Renal cortex interstitium (tissue), 11 donors: ENCODE measurements at regions not wholly inside any gene's neighbourhood (a gene's known extent, or its start where the extent isn't known, plus 50 kb on each side); places are given as distances from the start of the nearest gene placed in this dataset.
A peak's percentile ranks its signal among the peaks of the same experiment; 100 is the strongest.
"Not testable (repeated sequence)": the region's sequence is repeated elsewhere in the genome, so short reads cannot be mapped to it uniquely, and the experiment has no call there.

ENCODE experiments used
- DNase-seq, 11 donors: peaks; one replicate each; pipeline ENCODE4 v3.0.0-alpha.2; 2013; ENCODE audit warnings: low read depth in 9 of 11, low spot score in 4 of 11; ENCODE audit errors: extremely low read depth in 1 of 11

DNA sequence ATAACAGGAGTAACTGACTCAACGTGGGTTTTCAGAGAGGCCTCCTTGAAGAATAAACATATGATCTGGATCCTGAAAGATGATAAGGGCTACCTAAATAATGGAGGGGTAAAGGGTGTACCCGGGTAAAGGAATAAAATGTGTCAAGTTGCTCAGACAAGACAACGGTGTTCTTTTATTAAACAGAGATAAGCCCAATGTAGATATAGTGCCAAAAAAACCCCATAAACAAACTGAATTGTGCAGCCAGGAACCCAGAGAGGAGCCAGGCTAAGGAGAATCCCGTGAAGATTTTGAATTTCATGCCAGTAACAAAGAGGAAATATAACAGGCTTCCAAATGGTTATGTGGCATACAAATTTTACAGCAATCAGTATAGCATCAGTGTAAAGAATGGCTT lies 618.2 kb downstream of the CPS1 start:
- DNase-seq = no peak

DNA sequence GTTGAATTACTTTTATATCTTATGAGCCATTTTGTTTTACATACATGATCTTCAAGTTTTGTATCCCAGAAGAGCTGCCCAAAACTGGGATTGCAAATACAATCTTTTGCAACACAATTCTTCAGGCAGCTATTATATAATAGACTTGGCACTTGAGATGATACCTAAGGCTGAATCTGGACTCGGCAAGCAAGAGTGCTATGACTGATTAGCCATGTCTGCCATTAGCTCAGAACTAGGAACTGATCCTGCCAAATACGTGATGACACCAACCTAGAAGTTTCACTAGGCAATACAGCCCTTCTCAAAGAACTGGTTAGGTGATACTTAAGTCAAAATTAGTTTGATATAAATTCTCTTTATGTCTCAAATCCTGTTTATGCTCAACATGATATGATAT lies 619.6 kb downstream of the CPS1 start:
- DNase-seq = no peak

GRCh38 chr2:211176514-211177141 lies 620.2 kb downstream of the CPS1 start:
- no peak for DNase-seq

DNA sequence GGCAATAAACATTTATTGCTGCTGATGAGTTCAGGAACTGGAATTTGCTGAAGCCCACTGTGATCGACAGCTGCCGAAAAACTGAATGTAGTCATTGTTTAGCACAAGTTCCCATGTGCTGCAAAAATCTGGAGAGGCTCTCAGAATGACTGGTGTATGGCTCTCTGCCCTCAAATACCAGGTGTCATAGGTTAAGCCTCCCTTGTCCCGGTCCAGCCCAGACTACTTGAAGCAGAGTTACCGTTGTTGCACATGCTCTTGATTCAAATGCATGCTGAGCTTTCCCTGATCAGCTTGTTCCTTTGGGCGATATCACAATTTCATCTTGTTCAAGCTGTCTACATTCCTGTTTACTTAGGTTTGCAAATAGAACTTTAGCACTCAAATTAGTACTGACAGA lies 625.2 kb downstream of the CPS1 start:
- no peak for DNase-seq

- DNase-seq = no peak
These were observed 631.2 kb downstream of the CPS1 start for GRCh38 chr2:211187602-211188001.

DNA sequence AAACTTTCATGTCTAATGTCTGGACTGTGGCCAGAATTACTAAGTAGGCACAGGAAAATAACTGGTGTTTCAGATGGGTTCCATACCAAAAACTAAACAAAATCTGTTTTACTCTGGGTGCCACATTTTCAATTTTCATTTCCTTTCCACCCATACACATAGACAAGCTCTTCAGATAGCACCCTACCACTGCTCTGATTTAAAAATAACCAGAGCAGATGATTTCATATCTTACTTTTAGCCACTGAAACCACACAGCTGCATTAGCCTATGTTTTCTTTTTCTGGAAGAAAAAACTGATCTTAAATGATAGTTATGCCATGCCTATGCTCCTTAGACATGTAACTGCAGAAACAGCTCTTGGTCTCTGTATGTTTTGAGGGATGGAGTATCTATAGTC lies 647.6 kb downstream of the CPS1 start:
- DNase-seq = no peak

- no peak for DNase-seq
These were observed 648.1 kb downstream of the CPS1 start for GRCh38 chr2:211204456-211204855.

DNA sequence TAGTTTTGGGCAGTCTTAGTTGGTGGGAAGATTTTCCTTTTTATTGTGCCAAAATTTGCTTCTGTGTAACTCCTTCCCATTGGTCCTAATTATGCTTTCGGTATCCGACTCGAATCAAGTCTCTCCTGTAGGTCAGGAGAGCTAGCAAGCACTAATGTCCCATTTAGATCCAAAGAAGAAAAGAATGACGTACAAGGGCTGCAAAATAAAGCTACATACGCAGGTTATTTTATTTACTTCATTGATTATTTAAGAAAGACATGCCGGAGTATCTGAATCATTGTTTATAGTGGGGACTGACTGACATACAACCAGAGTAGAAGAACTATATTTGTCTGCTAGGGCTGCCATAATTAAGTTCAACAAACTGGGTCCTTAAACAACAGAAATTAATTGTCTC lies 648.5 kb downstream of the CPS1 start:
- DNase-seq = no peak

DNA sequence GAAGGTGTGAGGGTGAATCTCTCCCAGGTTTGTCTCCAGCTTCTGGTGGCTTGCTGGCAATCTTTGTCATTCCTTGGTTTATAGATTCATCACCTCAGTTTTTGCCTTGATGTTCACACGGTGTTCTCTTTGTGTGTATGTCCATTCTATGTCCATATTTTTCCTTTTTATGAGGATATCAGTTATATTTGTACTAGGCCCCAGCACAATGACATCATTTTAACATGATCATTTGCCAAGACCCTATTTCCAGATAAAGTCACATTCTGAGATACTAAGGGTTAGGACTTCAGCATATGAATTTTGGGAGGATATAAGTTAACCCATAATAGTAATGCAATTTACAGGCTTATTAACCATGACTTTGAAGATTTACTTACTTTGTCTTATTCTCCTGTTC lies 649.0 kb downstream of the CPS1 start:
- DNase-seq = no peak

DNA sequence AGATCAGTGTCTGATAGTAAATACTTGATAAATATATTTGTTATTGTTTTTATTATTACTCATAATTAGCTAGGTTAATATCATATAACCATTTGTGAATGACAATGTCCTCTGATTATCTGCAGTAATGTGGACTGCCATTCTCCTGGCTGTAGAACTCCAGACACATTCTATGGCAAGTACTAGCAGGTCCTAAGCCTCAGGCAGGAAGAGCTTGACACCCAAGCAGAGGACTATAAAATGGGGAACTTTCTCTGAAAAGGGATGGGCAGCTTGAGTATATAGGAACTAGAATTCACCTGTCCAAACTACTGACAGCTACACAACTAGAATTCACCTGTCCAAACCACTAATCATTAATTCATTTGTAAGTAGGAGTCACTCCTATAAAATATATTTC lies 649.4 kb downstream of the CPS1 start:
- DNase-seq = no peak

GRCh38 chr2:211216221-211216620 lies 659.8 kb downstream of the CPS1 start:
- DNase-seq = peak in 1 of 11 donors; percentile 1

DNA sequence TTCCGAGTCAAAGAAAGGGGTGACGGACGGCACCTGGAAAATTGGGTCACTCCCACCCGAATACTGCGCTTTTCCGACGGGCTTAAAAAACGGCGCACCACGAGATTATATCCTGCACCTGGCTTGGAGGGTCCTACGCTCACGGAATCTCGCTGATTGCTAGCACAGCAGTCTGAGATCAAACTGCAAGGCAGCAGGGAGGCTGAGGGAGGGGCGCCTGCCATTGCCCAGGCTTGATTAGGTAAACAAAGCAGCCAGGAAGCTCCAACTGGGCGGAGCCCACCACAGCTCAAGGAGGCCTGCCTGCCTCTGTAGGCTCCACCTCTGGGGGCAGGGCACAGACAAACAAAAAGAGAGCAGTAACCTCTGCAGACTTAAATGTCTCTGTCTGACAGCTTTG lies 663.1 kb downstream of the CPS1 start:
- not testable (repeated sequence) for DNase-seq

DNA sequence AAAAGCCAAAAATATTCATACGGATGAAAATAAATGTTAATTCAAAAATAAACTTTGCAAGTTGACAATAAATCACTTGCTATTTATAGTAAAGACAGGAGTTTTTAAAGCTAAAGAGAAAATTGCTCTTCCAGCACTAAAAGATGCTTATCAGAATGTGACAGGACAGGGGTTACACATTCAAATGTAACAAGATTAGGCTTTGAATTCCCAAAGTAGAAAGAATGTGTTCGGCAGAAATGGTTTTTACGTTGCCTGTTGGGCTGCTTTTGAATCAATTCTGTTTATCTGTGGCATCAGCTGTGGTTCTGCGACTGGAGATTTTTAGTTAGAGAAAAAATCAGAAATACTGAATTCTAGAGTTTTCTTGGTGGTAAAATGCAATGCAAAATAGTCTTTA lies 669.4 kb downstream of the CPS1 start:
- no peak for DNase-seq

DNA sequence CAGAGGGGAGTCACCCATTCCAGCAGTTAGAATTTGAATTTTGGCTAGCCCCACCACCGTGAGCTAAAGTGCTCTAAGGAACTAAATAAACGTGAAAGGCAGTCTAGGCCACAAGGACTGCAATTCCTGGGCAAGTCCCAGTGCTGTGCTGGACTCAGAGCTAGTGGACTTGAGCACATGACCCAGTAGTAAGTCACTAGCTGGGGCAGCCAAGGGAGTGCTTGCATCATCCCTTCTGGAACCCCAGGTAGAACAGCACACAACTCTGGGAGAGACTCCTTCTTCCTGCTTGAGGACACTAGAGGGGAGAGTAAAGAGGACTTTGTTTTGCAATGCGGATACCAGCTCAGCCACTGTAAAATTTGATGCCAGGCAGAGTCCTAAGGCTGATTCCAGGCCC lies 672.2 kb downstream of the CPS1 start:
- DNase-seq = no peak

GRCh38 chr2:211237586-211238275 lies 681.3 kb downstream of the CPS1 start:
- no peak for DNase-seq

GRCh38 chr2:211241891-211242290 lies 685.5 kb downstream of the CPS1 start:
- no peak for DNase-seq

DNA sequence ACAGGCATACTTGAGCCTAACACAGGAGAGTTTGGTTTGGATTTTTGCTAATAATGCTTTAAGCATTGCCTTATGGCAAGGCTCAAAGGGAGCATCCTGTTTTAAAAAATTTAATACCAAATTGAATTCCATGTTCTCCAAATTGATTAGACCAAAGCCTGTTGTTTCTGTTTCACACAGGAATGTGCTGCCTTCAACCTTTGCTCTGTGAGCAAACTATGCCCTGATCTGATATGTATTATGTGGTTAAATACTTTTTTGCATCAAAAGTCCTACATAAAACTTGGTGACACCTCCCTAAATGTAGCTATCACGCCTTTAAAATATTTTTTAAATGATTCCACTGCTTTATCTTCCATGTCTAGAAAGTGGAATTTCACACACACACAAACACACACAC lies 691.4 kb downstream of the CPS1 start:
- DNase-seq = no peak

GRCh38 chr2:211248841-211249240 lies 692.4 kb downstream of the CPS1 start:
- DNase-seq = no peak

DNA sequence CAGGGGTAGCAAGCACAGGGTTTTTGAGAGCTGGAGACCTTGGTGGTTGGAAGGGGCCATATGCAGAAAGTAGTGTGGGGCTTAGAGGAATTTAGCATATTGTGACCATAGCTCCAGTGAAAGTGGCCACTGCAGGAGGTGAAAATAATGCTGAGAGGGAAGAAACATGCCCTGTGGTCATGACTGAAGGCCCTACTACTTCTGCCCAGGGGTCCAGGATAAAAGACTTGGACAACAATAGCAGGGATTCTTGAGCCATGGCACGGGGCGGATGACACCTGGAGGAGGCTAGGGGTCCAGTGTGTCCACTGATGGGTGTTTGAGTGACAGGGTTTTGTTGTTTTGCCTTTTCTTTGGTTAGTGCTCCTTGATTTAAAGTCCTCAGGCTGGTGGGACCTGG lies 694.6 kb downstream of the CPS1 start:
- DNase-seq = no peak

GRCh38 chr2:211258646-211259335 lies 702.4 kb downstream of the CPS1 start:
- no peak for DNase-seq
